Brain microvascular endothelial cell (primary cell): ENCODE measurements at regions not wholly inside any gene's neighbourhood (a gene's known extent, or its start where the extent isn't known, plus 50 kb on each side); places are given as distances from the start of the nearest gene placed in this dataset.

Experiments used
- DNase-seq: peaks from one replicate; pipeline ENCODE4 v3.0.0-alpha.2; 2020
- H3K27ac ChIP-seq: fragments of 250-450 bp; sonication (Bioruptor Pico); 2 replicates; pipeline ENCODE4 v1.5.1; 2020; ENCODE audit warnings: mild to moderate bottlenecking, moderate library complexity
- H3K27me3 ChIP-seq: fragments of 250-450 bp; sonication (Bioruptor Pico); replicated peaks from 2 replicates; pipeline ENCODE4 v1.5.1; 2020; ENCODE audit warnings: mild to moderate bottlenecking
- H3K36me3 ChIP-seq: fragments of 250-450 bp; sonication (Bioruptor Pico); replicated peaks from 2 replicates; pipeline ENCODE4 v1.5.1; 2020; ENCODE audit warnings: mild to moderate bottlenecking
- H3K4me3 ChIP-seq: 2 replicates; pipeline ENCODE4 v1.5.1; 2011; ENCODE audit warnings: low read depth, mild to moderate bottlenecking, control low read depth, low read length, moderate library complexity
- in situ Hi-C: cut with HindIII; loops from 2 replicates; pipeline ENCODE4 v1.10.0; 2017; ENCODE audit warnings: low sequenced_read_pairs, low pct_ligation_motif_present
- TF ChIP-seq, protein P1 (sequence below): IDR thresholded peaks from 2 replicates; pipeline ENCODE4 v1.5.1; 2011; ENCODE audit warnings: low read depth, mild to moderate bottlenecking, moderate library complexity, low read length, control low read depth, inconsistent platforms; ENCODE audit errors: missing control alignments

DNA sequence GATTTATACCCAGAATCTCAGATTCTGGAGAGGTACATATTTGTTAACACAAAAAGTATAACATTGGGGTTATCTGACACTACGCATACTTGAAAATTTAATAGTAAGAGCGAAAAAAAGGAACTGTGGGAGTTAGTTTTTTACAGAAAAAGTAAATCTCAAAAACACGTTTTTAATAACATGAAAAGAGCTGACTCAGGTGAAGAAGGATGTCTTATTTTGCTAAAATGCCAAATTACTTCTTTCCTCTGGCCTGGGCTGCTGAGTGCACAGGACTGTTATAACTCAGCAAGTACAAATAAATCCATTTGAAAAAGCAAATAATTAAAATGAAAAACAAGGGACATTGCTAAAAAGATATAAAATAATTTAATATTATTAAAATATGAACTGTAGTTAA lies 1322.9 kb downstream of the ARAP2 start:
- in situ Hi-C loops: no loop called here
- Histone ChIP-seq H3K4me3 (no peak overlapping the region), H3K36me3 (no peaks in the 10 kb centered on the region), H3K27ac (no peak overlapping the region), H3K27me3 (no peaks in the 10 kb centered on the region)
- TF ChIP-seq, protein P1, sequence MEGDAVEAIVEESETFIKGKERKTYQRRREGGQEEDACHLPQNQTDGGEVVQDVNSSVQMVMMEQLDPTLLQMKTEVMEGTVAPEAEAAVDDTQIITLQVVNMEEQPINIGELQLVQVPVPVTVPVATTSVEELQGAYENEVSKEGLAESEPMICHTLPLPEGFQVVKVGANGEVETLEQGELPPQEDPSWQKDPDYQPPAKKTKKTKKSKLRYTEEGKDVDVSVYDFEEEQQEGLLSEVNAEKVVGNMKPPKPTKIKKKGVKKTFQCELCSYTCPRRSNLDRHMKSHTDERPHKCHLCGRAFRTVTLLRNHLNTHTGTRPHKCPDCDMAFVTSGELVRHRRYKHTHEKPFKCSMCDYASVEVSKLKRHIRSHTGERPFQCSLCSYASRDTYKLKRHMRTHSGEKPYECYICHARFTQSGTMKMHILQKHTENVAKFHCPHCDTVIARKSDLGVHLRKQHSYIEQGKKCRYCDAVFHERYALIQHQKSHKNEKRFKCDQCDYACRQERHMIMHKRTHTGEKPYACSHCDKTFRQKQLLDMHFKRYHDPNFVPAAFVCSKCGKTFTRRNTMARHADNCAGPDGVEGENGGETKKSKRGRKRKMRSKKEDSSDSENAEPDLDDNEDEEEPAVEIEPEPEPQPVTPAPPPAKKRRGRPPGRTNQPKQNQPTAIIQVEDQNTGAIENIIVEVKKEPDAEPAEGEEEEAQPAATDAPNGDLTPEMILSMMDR: no peak
- no peak for DNase-seq

DNA sequence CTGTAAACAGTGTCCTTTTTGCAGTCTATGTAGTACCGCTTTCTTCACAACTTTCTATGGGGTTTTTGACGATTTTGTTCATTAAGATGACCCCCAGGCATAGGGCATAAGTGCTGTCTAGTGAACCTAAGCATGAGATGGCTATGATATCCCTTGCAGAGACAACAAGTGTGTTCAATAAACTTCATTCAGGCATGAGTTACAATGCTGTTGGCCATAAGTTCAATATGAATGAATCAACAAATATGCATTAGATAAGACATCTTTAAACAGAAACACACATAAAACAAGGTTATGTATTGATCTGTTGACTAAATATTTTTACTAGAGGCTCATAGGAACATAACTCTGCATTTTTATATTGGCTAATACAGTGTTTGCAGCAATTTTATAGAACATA lies 1322.0 kb downstream of the ARAP2 start:
- in situ Hi-C loops: no loop called here

DNA sequence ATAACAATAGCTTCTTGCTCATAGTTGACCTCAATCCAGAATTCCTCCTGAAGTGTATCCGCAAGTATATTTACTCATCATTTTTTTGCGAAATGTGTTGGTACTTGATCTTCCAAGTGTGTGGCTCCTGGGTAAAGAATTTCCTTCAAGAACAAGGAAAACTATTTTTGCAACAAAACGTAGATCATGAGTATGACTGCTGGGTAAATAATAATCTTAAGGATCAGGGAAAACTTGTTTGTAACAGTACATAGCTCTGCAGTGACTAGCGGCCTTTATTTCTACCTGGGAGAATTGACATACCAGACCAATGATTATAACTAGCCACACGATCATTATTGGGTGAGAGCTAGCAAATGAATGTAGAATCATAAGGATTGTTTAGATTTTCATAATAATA lies 1311.7 kb downstream of the ARAP2 start:
- TF ChIP-seq, protein P1: no peak
- no peak for DNase-seq
- in situ Hi-C loops: no loop called here
- Histone ChIP-seq H3K4me3 (no peak overlapping the region), H3K27ac (no peak overlapping the region), H3K27me3 (no peaks in the 10 kb centered on the region), H3K36me3 (no peaks in the 10 kb centered on the region)

More for the DNA sequence above, 1322.0 kb downstream of the ARAP2 start:
- TF ChIP-seq, protein P1: no peak
- DNase-seq: no peak
- Histone ChIP-seq H3K27ac (no peak overlapping the region), H3K36me3 (no peaks in the 10 kb centered on the region), H3K4me3 (no peak overlapping the region), H3K27me3 (no peaks in the 10 kb centered on the region)

DNA sequence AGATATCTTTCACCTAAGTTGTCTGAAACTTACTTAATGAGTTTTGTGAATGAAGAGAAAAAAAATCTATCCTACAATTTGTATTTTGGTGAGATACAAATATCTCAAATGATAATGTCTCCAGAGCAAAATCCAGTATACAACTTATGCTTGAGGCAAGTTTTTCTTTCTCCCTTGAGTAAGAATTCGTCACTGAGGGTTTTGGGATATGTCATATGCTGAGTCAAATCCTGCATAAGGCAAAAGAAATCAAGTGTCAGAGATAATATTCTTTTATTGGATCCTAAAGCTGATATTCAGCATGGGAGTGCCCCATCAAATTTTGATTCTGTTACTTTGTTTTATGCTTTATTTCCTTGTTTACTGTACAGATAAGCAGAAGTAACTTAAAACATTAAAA lies 1308.6 kb downstream of the ARAP2 start:
- Histone ChIP-seq H3K27me3 (no peaks in the 10 kb centered on the region), H3K27ac (no peak overlapping the region), H3K4me3 (no peak overlapping the region), H3K36me3 (no peaks in the 10 kb centered on the region)
- in situ Hi-C loops: no loop called here
- DNase-seq: no peak
- TF ChIP-seq, protein P1: no peak

DNA sequence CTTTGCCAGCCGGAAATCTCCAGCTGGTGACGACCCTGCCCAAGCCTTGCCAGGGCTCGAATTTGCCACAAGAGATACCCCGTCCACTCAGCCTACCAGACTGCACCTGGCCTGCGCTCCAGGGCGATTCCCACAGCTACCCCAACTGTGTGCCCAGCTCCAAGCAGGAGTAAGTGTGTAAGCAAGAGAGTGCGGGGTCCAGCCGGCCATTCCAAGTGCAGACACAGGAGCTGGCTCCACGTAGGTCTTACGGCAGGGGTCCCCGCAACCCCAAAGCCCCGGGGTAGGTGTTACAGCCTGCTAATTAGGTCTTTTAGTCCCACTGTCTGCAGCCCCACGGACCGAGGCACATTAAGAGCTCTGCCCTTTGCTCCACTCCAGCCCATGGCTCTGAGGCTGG lies 1305.2 kb downstream of the ARAP2 start:
- no peak for DNase-seq
- TF ChIP-seq, protein P1: no peak
- Histone ChIP-seq H3K27ac (no peak overlapping the region), H3K27me3 (no peaks in the 10 kb centered on the region), H3K4me3 (no peak overlapping the region), H3K36me3 (no peaks in the 10 kb centered on the region)
- in situ Hi-C loops: no loop called here

DNA sequence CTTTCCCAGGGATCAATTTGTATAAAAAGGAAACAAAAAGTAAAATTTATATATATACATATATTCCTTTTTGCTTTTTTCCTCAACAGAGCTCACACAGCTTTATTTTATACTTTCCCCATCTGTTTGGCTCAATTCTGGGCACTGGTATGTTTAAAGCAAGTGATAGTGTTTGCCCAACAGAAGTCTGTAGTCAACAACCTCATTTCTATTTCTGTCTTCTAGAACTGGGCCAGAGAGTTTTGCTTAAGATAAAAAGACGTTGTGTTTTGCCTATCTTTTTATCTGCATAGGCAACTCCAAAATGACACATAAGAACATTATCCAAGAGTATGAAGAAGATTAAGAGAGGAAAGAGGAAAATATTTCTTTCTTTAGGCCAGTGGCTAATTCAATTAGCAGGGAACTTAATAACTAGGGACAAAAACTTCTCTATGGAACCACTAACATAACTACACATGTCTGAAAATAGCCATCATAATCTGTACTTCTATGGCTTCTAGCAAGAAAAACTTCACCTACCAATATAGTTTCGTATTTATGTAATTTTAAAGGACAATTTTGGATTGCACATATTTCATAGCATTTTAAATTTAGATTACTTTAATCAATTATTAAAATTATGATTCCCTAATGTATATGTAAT lies 1300.5 kb downstream of the ARAP2 start:
- TF ChIP-seq, protein P1: no peak
- no peaks in the 10 kb centered on the region for H3K36me3 ChIP-seq
- no peak overlapping the region for H3K27ac ChIP-seq
- no peaks in the 10 kb centered on the region for H3K27me3 ChIP-seq
- in situ Hi-C loops: no loop called here
- no peak overlapping the region for H3K4me3 ChIP-seq
- DNase-seq: no peak
